Posterior vena cava (tissue), 2 donors: ENCODE measurements at regions not wholly inside any gene's neighbourhood (a gene's known extent, or its start where the extent isn't known, plus 50 kb on each side); places are given as distances from the start of the nearest gene placed in this dataset.

Experiments
- DNase-seq: peaks from one replicate; pipeline ENCODE4 v3.0.0-alpha.2; 2020; ENCODE audit warnings: low spot score
- intact Hi-C, 2 donors: fragments of 100-400 bp; cut with DNase I; formaldehyde crosslinking; loops; one replicate each; pipeline versions ENCODE4 v1.14.1 to v1.14.2; 2022 to 2023
- donor health status: DM: yes; HTN: yes; CAD: no.
- donor health status: DM: yes; HTN: yes; CAD: no.

DNA sequence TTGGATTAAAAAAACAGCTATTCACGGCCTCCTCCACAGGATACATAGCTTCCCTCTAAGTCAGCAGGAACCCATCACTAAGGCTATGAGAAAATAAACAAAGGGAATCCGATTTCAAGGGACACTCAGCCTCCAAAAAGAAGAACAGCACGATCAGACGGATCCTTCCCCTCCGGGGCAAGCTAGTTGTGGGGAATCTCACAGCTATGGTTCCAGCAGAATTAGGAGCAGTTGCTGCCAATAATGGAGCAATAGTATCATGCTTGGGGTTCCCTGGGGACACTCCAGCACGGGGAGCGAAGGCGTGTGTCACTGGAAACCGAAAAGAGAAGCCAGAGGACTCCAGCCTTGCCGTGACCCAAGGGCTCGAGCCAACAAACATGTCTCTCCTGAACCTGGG, 163.1 kb downstream of the TTC32 start:
- intact Hi-C loops = loop anchor here in 1 of 2 donors (10.0 kb wide), 1 partner anchor 66 kb away; no protein-coding TSS in a partner anchor

DNA sequence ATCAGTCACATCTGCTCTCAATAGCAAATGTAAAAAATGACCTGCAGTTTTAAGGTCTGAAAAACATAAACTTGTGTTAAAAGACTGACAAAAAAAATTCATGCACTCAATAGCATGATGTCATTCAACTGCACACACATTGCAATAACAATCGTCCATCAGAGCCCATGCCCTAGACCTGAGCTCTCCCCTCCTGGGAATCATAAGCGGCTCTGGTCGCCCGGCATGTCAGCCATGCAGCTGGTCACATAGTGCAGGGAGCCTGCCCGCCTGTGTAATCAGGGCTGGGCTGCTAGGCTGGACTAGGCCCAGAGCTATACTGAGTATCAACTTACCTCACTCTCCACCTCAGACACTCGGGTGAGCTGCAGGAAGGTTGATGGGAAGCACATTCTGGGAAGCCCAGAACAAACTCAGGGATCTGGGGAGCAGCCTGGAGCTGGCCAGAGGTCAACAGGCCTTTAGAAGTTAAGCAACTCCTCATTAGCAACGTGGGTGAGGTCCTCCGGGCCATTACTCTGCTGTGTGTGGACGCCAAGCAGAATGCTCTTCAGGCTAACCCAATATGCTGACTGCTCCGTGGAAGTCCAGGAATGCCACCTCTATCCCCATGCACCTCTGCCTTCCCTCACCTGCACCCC, 165.5 kb downstream of the TTC32 start:
- intact Hi-C loops = loop anchor here in 1 of 2 donors (10.0 kb wide), 1 partner anchor 68 kb away; no protein-coding TSS in a partner anchor
- DNase-seq = peak; percentile 83

More for the DNA sequence above, 163.1 kb downstream of the TTC32 start:
- peak; percentile 87 for DNase-seq

DNA sequence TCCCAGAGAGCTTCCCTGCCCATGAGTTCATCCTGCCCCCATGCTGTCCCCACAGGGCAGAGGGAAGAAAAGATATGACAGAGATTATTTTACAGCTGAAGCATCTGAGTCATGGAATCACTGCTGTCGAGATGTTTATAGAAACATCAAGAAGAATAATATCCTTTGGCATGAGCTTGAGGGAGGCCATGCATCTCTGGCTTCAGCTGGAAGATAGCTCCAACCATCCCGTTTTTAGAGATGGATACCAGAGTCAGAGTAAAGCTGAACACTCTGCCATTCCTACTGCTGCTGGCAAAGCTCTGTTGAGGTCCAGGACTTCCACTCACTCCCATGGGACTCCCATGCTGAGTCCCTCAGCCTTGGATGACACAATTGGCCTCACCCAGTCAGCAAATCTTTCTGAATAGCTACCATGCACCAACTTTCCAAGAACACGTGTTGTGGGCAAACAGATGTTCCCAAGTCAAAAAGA, 167.8 kb downstream of the TTC32 start:
- no peak for DNase-seq

DNA sequence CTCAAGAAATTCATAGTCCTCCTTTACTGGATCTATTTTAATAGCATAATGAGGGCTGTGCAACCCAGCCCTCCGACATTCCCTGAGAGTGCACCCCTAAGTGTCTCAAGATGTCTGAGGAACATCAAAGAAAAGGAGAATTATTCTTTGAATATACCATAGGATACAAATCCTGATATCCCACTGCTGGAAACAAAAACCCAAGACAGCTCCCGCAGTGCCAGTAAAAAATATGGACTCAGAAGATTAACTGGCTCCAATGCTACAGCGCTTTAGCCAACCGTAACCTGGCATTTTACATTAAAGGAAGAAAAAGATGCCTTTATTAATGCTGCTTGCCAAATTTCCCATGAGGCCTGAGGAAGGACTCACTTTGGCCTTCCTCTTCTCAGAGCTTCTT, 168.4 kb downstream of the TTC32 start:
- intact Hi-C loops = loop anchor here in 1 of 2 donors (10.0 kb wide), 1 partner anchor 71 kb away; no protein-coding TSS in a partner anchor
- no peak for DNase-seq

More for the DNA sequence above, 167.8 kb downstream of the TTC32 start:
- intact Hi-C loops = loop anchor here in 1 of 2 donors (10.0 kb wide), 1 partner anchor 71 kb away; no protein-coding TSS in a partner anchor

DNA sequence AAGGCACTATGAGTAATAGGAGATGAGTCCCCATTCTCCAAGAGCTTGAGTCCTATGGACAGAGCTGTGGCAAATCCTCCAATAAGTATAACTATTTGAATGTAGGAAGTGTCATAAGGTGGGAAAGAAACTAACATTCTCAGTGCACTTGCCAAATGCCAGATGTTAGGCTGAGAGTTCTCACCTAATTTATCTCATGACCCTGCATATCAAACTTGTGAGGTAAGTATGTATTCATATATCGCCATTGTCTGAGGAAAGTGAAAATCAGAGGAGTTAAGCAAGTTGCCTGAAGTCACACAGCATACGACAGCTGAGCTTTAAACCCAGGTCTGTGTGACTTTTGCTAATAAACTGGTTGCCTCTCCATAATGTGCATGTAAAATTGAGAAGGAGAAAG, 169.5 kb downstream of the TTC32 start:
- intact Hi-C loops = loop anchor here in 1 of 2 donors (10.0 kb wide), 1 partner anchor 73 kb away; no protein-coding TSS in a partner anchor
- DNase-seq = no peak

DNA sequence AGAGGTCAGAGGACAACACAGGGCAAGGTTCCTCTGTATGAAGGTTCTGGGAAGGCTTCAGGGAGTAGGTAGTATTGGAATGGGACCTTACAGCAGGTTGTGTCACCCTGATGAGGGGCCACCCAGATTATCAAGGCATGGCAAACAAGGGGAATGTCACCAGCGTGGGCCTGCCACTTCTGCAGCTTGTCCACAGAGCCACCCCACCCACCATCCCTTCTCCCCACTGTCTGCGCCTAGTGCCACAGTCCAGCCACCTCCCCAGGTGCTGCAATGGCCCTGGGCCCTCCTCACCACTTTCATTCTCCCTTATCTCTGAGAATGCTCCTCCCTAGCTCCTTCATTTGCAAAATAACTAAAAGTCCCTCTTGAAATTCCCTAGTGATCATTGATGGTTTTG, 170.3 kb downstream of the TTC32 start:
- no peak for DNase-seq
- intact Hi-C loops = loop anchor here in 1 of 2 donors (10.0 kb wide), 1 partner anchor 73 kb away; no protein-coding TSS in a partner anchor

DNA sequence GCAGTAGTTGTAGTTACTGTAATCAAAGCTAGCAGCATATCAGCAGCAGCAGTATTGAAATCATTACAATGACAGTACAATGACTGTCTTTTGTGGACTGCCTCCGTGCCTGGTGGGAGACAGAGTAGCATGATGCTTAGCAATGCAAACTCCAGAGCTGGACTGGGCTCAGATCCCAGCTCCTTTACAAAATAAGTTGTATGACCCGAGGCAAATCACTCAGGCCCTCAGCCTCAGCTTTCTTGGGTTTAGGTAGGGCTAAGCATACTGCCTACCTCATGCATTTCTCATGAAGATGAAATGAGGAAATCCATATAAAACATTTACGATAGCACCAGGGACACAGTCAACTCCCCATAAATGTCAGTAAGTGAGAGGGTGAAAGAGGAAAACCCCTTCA, 170.7 kb downstream of the TTC32 start:
- intact Hi-C loops = loop anchor here in 1 of 2 donors (10.0 kb wide), 1 partner anchor 74 kb away; no protein-coding TSS in a partner anchor

DNA sequence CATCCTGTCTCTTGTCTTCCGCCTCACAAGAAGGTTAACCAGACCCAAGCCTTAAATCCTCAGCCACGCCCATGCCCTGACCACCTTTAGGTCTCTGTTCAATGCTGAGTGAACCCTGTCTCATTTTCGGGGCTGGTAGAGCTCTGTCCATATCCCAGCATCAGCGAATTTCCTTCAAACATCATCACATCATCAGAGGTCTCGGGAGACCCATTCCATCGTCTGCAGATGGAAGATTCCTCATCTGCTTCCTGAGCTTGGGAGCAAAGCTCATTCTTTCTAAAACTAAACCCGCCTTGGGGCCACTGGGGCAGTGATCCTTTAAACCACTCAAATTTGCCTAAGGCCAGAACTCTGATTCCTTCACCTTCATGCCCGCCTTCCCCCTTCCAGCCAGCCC, 173.7 kb downstream of the TTC32 start:
- no peak for DNase-seq
- intact Hi-C loops = no loop called here

More for the DNA sequence above, 170.7 kb downstream of the TTC32 start:
- DNase-seq = no peak

DNA sequence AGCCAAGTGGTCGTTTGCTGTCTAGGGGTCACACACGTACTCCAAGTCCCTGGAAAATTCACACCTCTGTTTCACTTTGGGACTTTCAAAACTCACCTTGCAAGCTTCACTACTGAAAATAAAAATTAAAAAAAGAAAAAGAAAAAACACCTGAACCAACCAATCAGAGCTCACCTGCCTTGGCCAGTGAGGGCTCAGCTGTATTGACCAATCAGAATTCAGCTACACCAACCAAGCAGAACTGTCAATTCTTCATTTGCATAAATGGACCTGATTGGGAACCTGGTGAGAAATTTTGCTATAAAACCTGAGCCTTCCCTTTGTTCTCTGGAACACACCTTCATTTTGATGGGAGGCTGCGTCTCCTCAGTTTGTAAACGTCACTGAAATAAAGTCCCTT, 176.4 kb downstream of the TTC32 start:
- DNase-seq = no peak
- intact Hi-C loops = no loop called here

DNA sequence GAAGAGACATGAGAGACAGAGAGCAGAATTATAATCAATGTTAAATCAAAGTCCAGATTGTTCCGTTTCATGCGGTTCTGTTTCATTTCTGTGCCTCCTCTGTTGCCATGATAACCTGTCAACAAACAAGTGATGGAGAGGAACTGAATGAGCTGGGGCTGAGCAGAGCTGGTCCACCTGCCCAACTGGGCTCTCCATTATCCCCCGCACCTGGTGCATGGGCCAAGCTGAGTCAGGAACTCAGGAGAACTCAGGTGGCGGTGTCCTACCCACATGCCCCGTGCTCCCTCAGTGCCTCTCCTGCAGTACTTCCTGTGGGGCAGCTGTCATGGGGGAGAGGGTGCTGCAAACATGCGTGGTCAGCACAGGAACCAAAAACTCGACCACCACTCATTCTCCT, 178.8 kb downstream of the TTC32 start:
- intact Hi-C loops = no loop called here
- no peak for DNase-seq

DNA sequence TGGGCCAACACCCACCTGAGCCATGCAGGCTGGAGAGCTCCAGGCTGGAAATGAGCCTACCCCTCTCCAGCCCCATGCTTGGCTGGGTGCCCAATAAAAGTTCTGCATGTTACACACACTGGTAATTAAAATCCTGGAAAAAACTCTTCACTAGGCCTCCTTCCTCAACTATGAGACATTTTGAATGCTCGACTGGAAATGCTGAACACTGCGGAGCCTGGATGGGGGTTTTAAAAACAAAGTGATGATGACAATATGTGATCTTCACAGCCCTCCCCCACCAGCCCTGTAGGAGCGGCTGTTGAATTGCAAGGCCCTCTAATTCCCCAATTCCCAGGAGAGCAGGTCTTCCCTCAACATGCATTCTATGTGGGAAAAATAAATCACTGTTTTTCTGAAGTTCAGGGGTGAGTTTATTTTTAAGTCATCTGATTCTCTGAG, 179.2 kb downstream of the TTC32 start:
- intact Hi-C loops = no loop called here
- no peak for DNase-seq

DNA sequence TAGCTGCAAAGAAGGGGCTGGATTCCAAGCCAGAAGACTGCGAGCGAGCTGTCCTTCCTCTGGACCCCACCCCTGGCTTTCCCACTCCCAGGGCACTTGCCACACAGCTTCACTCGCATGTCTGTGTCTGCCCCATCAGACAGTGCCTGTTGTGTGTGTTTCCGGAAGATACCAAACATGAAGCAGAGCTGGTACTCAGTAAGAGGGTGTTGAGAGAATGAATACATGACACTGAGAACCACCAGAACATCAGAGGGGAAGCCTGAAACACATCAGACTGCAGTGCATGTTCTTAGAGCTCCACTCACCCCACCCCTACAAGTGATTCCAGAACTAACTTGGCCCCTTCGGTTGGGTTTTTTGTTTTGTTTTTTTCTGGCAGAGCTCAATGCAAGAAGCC, 181.5 kb downstream of the TTC32 start:
- DNase-seq = no peak
- intact Hi-C loops = no loop called here

DNA sequence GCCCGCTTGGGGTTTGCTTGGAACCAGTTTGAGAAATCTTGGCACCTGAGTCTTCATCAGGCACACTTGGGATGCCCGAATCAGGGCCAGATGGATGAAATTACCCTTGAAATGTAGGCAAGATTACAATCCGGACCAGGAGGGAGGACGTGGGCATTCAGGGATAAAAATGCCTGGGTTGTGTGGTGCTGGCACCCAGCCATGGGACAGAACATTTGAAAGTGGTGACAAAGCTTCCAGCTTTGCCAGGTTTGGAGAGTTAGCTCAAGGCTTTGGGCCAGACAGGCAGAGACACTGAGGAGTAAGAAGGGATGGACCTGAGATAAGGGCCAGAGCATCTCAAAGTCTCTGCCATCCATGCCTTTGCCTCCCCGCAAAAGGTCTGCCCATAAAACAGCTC, 182.2 kb downstream of the TTC32 start:
- no peak for DNase-seq
- intact Hi-C loops = no loop called here

DNA sequence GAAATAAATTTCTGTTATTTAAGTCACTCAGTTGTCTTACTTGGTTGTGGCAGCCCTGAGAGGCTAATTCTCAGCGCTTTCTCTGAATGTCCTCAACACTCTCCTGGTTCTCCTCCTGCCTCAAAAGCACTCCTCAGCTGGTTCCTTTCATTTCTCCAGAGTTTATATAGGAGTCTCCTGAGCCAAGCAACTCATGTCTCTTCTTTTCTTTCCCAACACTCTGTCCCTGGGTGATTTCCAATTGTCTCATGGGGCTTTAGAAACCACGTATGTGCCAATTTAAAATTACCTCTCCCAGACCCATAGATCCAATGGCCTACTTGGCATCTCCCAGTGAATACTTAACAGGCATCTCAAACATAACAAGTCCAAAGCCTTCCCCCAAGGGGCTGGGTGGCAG, 184.3 kb downstream of the TTC32 start:
- intact Hi-C loops = no loop called here
- DNase-seq = no peak

DNA sequence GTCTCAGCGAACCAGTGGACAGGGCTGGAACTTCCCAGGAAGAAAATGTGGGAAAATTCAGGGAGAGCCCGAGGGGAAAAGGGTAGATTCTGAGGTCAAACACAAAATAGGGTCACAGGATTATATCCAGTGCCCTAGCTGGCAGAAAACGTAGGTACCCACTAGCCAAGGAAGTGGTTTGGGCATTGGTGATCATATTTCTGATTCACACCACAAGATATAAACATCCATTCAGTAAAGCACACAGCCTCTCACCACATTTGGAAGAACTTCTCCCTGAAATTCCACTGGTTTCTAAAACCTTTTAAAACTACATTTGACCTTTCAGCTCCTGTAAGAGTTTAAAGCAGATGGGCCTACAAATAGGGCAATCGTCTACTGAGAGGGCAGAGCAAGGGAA, 186.9 kb downstream of the TTC32 start:
- intact Hi-C loops = no loop called here

DNA sequence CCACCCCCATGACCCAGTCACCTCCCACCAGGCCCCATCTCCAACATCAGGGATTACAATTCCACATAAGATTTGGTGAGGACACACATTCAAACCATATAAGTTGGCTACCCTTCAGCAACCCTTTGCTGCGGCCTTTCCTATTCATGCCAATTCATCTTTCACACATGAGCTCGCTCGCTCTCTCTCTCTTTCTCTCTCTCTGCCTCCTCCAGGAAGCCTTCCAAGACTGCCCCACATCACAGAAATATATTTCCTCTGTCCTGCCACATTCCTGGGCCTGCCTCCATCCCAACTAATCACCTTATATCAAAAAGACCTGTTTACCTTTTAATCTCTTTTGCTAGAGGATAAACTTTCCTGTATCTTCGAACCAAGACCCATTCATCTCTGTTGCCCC, 188.9 kb downstream of the TTC32 start:
- intact Hi-C loops = no loop called here
- DNase-seq = no peak

More for the DNA sequence above, 186.9 kb downstream of the TTC32 start:
- no peak for DNase-seq

DNA sequence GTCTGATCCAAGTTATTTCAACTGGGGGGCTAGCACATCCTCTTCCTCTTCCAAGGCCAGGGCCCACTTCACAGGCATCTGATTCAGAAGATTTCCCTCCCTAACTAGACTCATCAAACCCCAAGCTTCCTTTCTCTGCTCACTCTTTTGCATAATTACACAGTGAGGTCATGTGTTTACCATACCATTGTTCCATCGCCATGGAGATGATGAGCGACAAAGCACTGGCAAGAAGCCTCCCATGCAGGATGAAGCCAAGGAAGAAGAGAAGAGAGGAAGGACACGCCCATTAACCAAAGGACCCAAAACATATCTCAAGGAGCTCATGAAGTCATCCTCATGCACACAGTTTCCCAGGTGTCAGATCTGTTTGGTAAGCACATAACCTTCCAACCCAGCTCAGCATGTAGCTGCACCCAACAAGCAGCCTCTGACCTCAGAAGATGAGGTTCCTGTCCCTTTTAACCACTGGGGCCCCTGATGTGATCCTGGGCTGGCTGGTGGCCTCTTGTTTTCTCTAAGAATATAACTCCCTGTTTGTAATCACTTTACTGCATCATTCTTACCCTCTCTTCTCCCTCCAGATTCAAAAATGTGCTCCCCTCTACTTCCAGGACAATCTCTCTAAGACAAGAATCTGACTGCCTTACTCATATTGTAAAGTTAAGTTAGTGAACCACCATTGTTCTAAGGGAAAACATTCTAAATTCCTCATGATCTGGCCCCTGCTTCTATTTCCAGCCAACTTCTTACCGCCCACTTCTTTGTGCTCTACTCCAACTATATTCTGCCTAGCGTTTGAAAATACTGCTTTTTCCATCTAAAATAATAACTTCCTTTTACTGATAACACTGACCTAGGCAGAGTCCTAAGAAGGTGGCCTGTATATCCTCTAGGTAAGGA, 190.1 kb downstream of the TTC32 start:
- intact Hi-C loops = no loop called here
- no peak for DNase-seq

DNA sequence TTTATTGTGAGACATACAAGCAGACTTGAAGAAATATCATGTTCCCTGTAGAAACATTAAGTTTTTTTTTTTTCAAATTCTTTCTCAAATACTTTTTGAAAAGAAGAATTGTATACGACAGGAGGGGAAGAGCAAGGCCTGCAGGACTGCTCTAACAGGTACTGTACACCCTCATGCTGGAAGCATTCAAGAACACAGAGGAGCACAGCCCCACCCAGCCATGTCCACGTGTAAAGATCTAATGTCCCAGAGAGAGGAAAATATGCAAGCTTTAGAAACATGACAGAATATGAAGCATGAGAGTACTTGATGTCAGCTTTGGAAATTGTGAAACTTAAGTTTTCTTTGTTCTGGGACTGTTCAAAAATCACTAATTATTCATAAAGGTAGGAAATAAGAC, 191.6 kb downstream of the TTC32 start:
- no peak for DNase-seq
- intact Hi-C loops = no loop called here

DNA sequence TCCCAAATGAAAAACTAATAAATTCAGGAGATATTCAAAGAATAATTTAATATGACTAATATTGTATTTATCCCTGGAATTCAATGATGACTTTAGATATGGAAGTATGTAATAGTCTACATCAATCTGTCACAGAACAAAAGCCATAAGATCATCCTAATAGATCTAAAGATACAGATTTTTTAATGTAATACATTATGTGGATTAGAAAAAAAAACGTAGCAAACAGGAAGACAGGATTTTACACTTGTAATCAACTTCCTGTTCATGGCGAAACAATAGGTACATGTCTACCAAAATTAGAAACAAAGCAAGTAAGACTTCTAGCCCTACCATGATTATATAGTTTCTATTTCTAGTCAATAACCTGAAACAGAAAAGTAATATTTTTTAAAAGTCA, 192.2 kb downstream of the TTC32 start:
- no peak for DNase-seq
- intact Hi-C loops = no loop called here

DNA sequence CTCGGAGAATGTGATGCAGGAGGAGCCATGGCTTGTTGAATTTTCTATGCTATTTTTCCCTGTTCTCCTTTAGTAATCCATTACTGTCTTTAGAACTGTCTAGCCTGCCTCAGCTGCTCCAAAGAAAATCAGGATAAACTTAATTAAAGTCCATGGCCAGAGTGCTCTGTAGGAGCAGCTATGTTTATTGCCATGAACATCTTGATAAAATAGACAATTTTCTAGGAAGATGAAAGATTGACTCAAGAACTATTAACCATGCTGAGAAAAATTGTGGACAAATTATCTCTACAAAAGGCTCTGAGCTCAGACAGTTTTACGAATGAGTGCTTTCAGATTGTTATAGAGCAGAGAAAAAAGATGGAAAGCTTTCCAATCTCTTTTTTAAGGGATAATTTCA, 193.0 kb downstream of the TTC32 start:
- no peak for DNase-seq
- intact Hi-C loops = no loop called here
